Epidermal melanocyte (primary cell): ENCODE measurements at regions not wholly inside any gene's neighbourhood (a gene's known extent, or its start where the extent isn't known, plus 50 kb on each side); places are given as distances from the start of the nearest gene placed in this dataset.
"Not testable (repeated sequence)": the region's sequence is repeated elsewhere in the genome, so short reads cannot be mapped to it uniquely, and the experiment has no call there.

ENCODE experiments used
- DNase-seq: peaks from one replicate; pipeline ENCODE4 v3.0.0; 2011; ENCODE audit warnings: low spot score; ENCODE audit not compliant: insufficient read length

DNA sequence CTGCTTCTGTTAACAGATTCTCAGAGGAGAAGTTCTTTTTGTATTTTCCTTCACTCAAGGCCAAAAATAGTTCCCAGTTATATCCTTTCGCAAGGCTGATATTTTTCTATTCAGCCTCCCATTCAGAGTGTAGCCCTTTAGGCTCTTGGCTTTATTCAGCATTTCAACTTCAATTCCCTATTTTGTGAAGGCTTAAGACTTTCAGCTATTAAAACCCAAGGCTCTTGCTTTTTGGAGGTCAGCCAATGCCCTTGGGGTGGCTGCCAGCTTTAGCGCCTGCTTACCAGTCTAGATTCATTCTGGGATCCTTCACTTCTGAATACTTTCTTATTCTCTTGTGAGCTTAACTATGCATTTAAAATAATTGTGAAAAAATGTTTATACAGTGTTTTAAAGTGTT lies 57.3 kb upstream of the ADGRA3 start:
- DNase-seq, result peak; percentile 50

GRCh38 chr4:22573641-22574040 lies 57.8 kb upstream of the ADGRA3 start:
- no peak for DNase-seq

- no peak for DNase-seq
Measured at GRCh38 chr4:22574424-22574823, 58.6 kb upstream of the ADGRA3 start.

- no peak for DNase-seq
Measured at GRCh38 chr4:22574880-22575279, 59.0 kb upstream of the ADGRA3 start.

- no peak for DNase-seq
Measured at GRCh38 chr4:22587253-22587652, 71.4 kb upstream of the ADGRA3 start.

GRCh38 chr4:22593933-22594332 lies 78.1 kb upstream of the ADGRA3 start:
- no peak for DNase-seq

GRCh38 chr4:22595684-22596083 lies 79.8 kb upstream of the ADGRA3 start:
- no peak for DNase-seq

DNA sequence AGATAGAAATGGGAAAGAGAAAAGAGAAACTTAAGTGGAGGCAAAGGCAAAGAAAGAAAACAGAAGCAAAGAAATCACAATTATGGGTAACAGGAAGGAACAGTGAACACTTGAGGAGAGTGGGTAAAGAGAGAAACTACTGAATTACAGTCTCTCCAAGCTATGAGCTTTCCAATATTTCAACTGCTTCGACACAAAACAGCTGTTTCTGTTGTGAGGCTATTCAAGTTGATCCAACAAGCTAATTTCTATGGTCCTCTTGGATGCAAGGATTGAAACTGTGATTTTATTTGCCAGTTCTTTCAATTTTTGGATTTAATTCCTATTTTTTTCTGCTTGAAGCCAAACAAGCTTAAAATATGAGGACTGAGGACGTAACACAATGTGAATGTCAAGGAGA lies 80.5 kb upstream of the ADGRA3 start:
- no peak for DNase-seq

- DNase-seq, result no peak
Measured at GRCh38 chr4:22597471-22597870, 81.6 kb upstream of the ADGRA3 start.

DNA sequence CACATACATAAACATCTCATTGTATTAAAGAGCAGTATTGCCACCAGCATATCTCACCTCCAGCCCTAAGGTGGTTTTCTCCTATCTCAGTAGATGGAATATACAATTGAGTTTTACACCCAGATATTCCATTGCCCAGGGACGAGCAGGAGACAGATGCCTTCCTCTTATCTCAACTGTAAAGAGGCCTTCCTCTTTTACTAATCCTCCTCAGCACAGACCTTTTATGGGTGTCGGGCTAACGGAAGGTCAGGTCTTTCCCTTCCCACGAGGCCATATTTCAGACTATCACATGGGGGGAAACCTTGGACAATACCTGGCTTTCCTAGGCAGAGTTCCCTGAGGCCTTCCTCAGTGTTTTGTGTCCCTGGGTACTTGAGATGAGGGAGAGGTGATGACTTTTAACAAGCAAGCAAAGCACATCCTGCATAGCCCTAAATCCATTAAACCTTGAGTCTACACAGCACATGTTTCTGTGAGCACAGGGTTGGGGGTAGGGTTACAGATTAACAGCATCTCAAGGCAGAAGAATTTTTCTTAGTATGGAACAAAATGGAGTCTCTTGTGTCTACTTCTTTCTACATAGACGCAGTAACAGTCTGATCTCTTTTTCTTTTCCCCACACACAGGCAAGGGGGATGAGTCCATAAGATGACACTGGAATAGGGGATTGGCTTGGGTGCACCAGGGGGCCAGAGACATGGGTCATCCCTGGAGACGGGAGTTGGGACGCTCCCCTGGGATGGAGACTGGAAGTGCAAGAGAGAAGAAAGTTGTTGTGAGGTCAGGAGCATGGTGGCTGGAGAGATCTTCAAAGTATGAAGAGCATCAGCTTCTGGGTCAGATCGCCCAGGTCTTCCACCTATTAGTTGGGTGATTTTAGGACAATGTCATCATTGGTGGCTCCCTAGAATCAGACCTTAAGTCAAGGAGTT lies 82.5 kb upstream of the ADGRA3 start:
- DNase-seq, result not testable (repeated sequence)

DNA sequence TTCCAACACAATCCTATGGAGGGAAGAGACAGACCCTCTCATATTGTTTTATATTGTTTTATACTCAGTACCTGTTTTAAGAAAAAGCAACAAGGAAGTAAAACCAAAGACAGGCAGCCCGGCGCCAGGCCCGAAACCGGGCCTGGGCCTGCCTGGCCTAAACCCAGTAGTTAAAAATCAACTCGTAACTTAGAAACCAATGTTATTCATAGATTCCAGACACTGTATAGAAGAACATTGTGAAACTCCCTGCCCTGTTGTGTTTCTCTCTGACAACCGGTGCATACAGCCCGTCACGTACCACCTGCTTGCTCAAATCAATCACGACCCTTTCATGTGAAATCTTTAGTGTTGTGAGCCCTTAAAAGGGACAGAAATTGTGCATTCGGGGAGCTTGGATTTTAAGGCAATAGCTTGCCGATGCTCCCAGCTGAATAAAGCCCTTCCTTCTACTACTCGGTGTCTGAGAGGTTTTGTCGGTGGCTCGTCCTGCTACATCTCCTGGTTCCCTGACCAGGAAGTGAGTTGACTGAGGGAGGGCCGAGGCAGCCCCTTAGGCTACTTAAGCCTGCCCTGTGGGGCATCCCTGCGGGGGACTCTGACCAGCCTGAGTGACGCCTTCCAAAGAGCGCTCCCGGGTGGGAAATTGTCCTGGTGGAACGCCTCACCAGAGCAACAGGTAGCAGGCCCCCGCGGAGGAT lies 83.5 kb upstream of the ADGRA3 start:
- DNase-seq, result not testable (repeated sequence)

- DNase-seq, result not testable (repeated sequence)
Measured at GRCh38 chr4:22599929-22600432, 84.1 kb upstream of the ADGRA3 start.

DNA sequence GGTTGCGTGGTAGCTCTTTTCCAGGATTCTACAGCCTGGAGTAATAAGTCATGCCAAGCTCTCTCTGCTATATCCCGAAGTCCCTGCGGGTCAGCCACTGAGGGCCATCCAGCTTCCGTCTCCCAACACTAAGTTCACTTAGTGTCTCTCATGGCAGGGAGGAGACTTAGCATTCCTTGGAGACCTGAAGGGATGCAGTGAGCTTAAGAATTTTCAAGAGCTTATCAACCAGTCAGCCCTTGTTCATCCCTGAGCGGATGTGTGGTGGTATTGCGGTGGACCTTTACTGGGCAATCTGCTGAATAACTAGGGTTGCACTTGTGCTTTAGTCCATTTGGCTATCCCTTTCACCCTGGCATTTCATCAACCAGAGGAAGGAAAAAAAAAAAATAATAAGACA lies 85.8 kb upstream of the ADGRA3 start:
- not testable (repeated sequence) for DNase-seq

GRCh38 chr4:22607382-22607781 lies 85.4 kb upstream of the GBA3 start:
- no peak for DNase-seq

- DNase-seq, result not testable (repeated sequence)
Measured at GRCh38 chr4:22609951-22610525, 82.7 kb upstream of the GBA3 start.

DNA sequence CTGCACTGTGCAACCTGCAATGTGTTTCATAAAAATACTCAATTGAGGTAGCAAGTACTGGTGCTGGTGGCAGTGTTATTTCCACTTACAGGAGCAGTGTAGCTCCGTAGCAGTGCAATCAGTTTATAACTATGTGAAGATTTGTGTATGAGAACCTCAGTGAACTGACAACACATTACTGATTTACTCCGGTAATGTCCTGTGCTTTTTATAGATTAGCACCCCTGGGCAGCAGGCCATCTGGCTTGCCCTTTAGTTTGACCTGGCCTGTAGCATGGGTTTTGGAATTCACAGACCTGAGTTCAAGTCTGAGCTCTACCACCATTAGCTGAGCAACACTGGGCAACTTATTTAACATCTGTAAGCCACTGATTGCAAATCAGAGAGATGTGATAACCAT lies 78.6 kb upstream of the GBA3 start:
- no peak for DNase-seq

GRCh38 chr4:22616516-22616915 lies 76.2 kb upstream of the GBA3 start:
- DNase-seq, result no peak

- not testable (repeated sequence) for DNase-seq
Measured at GRCh38 chr4:22620144-22620543, 72.6 kb upstream of the GBA3 start.

DNA sequence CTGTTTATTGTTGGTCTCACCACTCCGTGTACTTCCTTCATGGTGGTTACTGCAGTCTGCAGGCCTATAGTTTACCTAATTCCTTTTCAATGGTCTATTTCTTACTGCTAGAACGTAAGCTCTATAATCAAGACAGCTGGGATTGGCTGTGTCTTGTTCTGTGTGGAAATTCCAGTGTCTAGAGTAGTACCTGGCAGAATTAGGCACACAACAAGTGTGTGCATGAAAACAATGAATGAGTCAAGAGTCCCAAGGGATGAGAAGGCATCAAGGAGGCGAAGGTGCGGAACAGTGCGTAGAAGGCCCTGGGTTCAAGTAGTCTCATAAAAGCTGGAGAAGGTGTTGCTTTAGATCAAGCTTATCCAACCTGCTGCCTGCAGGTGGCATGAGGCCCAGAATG lies 70.8 kb upstream of the GBA3 start:
- DNase-seq, result not testable (repeated sequence)

DNA sequence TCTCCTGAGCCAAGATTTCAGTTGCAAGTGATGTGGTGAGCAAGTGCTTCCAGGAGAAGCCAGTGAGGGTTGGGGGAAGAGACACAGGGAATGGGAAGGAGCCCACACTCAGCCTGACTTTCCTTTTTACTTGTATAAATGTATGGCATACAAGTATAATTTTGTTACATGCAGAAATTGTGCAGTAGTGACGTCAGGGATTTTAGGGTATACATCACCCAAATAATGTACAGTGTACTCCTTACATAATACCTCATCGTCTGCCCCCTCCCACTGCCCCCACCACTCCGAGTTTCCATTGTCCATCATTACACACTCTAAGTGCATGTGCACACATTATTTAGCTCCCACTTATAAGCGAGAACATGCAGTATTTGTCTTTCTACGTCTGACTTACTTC lies 68.7 kb upstream of the GBA3 start:
- DNase-seq, result not testable (repeated sequence)

DNA sequence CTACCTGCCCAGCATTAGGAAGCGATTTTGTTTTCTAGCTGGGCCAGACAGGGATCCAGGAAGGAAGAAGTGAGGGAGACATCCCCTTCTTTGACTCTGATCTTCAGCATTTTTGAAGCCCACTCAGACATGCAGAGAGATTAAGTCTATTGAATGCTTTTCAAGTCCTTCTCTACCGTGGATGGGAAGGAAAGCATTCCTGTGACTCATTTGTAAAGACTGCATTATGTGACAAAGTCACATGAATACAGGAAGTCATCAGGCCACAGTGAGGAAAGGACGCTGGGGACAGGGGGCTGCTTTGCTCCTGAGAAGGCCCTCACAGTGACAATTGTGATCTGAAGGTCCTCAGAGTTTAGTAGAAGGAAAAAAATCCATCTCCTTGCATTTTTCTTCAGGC lies 67.4 kb upstream of the GBA3 start:
- DNase-seq, result no peak

DNA sequence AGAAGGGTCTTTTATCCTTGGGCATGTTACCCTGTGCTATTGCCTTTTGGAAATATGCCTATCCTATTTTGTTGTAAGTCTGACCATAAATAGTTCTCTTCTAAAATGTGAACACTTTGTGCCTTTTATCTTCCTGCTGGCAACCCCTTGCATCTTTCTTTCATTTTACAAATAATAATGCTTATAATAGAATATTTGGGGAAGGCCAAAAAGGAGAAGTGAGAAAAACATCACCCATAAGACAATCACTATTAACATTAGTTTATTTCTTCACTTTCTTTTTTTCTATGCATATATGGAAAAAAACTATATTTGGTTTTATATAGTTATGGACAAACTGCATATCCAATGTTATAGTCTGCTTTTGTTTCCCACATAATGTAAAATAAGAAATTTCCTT lies 64.9 kb upstream of the GBA3 start:
- DNase-seq, result not testable (repeated sequence)
